Erythroblast (primary cell): ENCODE measurements at regions not wholly inside any gene's neighbourhood (a gene's known extent, or its start where the extent isn't known, plus 50 kb on each side); places are given as distances from the start of the nearest gene placed in this dataset.

ENCODE experiments used
- DNase-seq, 2 experiments: peaks; one replicate each; lab custom pipeline; 2025; lab: John Stamatoyannopoulos, UW
- GATA1 ChIP-seq: IDR thresholded peaks from 2 replicates; pipeline ENCODE4 v1.6.1; 2011; ENCODE audit warnings: low read depth, mild to moderate bottlenecking, control low read depth, low read length, moderate library complexity
- POLR2A ChIP-seq: IDR thresholded peaks from 2 replicates; pipeline ENCODE4 v1.6.1; 2011; ENCODE audit warnings: mild to moderate bottlenecking, low read length

GRCh38 chr13:110773480-110773879 is 60.0 kb downstream of the ING1 start:
- no peak for DNase-seq
- no peak for TF ChIP-seq GATA1
- TF ChIP-seq POLR2A, result no peak

GRCh38 chr13:110774051-110774450 is 60.6 kb downstream of the ING1 start:
- DNase-seq, result no peak
- no peak for TF ChIP-seq POLR2A
- TF ChIP-seq GATA1, result no peak

- no peak for TF ChIP-seq POLR2A
- no peak for TF ChIP-seq GATA1
- no peak for DNase-seq
These were observed 61.0 kb downstream of the ING1 start for GRCh38 chr13:110774490-110774889.

- DNase-seq, result no peak
- TF ChIP-seq POLR2A, result no peak
- no peak for TF ChIP-seq GATA1
These were observed 62.1 kb downstream of the ING1 start for GRCh38 chr13:110775576-110775975.

GRCh38 chr13:110777251-110777820 is 63.8 kb downstream of the ING1 start:
- no peak for DNase-seq
- TF ChIP-seq GATA1, result no peak
- TF ChIP-seq POLR2A, result no peak

GRCh38 chr13:110779022-110779421 is 65.5 kb downstream of the ING1 start:
- DNase-seq, result no peak
- TF ChIP-seq GATA1 (no peak), POLR2A (no peak)

GRCh38 chr13:110780422-110780821 is 66.9 kb downstream of the ING1 start:
- no peak for DNase-seq
- TF ChIP-seq POLR2A (no peak), GATA1 (no peak)

GRCh38 chr13:110782185-110782584 is 68.7 kb downstream of the ING1 start:
- no peak for TF ChIP-seq POLR2A
- no peak for TF ChIP-seq GATA1
- no peak for DNase-seq

- TF ChIP-seq GATA1 (no peak), POLR2A (no peak)
- DNase-seq, result no peak
These were observed 71.2 kb downstream of the ING1 start for GRCh38 chr13:110784704-110785103.

- no peak for TF ChIP-seq POLR2A
- TF ChIP-seq GATA1, result no peak
- DNase-seq, result no peak
These were observed 75.3 kb downstream of the ING1 start for GRCh38 chr13:110788778-110789177.

GRCh38 chr13:110789871-110790270 is 76.4 kb downstream of the ING1 start:
- no peak for DNase-seq
- no peak for TF ChIP-seq GATA1
- no peak for TF ChIP-seq POLR2A

- DNase-seq, result no peak
- TF ChIP-seq GATA1 (no peak), POLR2A (no peak)
These were observed 76.9 kb downstream of the ING1 start for GRCh38 chr13:110790371-110790770.

- no peak for DNase-seq
- TF ChIP-seq POLR2A (no peak), GATA1 (no peak)
These were observed 80.7 kb downstream of the ING1 start for GRCh38 chr13:110794209-110794608.

- no peak for DNase-seq
- TF ChIP-seq POLR2A, result no peak
- no peak for TF ChIP-seq GATA1
These were observed 83.9 kb downstream of the ING1 start for GRCh38 chr13:110797230-110797877.

GRCh38 chr13:110798081-110798994 is 84.8 kb downstream of the ING1 start:
- no peak for DNase-seq
- no peak for TF ChIP-seq POLR2A
- no peak for TF ChIP-seq GATA1
